ENCODE measurements at regions not wholly inside any gene's neighbourhood (a gene's known extent, or its start where the extent isn't known, plus 50 kb on each side); places are given as distances from the start of the nearest gene placed in this dataset.

- no peak overlapping the region for H3K4me3 ChIP-seq (replicated peaks; ENCODE audit: insufficient read depth, low read length)
Measured at GRCh38 chr14:63100552-63100951, 55.3 kb upstream of the KCNH5 start.

GRCh38 chr14:63096186-63096585 lies 50.9 kb upstream of the KCNH5 start:
- no peak for DNase-seq (ENCODE audit: low read depth in 1 of 2, low spot score in 1 of 2)
- no peak for TF ChIP-seq CTCF (IDR thresholded peaks at IDR 0.05; ENCODE audit: insufficient read depth, low read length)
- no peak for TF ChIP-seq POLR2AphosphoS5 (IDR thresholded peaks at IDR 0.05; ENCODE audit: low read depth)
- TF ChIP-seq, protein P1, sequence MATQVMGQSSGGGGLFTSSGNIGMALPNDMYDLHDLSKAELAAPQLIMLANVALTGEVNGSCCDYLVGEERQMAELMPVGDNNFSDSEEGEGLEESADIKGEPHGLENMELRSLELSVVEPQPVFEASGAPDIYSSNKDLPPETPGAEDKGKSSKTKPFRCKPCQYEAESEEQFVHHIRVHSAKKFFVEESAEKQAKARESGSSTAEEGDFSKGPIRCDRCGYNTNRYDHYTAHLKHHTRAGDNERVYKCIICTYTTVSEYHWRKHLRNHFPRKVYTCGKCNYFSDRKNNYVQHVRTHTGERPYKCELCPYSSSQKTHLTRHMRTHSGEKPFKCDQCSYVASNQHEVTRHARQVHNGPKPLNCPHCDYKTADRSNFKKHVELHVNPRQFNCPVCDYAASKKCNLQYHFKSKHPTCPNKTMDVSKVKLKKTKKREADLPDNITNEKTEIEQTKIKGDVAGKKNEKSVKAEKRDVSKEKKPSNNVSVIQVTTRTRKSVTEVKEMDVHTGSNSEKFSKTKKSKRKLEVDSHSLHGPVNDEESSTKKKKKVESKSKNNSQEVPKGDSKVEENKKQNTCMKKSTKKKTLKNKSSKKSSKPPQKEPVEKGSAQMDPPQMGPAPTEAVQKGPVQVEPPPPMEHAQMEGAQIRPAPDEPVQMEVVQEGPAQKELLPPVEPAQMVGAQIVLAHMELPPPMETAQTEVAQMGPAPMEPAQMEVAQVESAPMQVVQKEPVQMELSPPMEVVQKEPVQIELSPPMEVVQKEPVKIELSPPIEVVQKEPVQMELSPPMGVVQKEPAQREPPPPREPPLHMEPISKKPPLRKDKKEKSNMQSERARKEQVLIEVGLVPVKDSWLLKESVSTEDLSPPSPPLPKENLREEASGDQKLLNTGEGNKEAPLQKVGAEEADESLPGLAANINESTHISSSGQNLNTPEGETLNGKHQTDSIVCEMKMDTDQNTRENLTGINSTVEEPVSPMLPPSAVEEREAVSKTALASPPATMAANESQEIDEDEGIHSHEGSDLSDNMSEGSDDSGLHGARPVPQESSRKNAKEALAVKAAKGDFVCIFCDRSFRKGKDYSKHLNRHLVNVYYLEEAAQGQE (IDR thresholded peaks at IDR 0.05; ENCODE audit: insufficient replicate concordance, low read depth) = no peak
- no peak for TF ChIP-seq GABPA (IDR thresholded peaks at IDR 0.05; ENCODE audit: low read depth)
- TF ChIP-seq SPI1 (IDR thresholded peaks at IDR 0.05; ENCODE audit: borderline replicate concordance, low read depth) = no peak
- Histone ChIP-seq H3K4me3 (replicated peaks; ENCODE audit: insufficient read depth, low read length) (no peak overlapping the region), H3K27me3 (ENCODE audit: insufficient read depth, poor library complexity, severe bottlenecking) (no peaks in the 10 kb centered on the region), H3K27ac (replicated peaks) (no peak overlapping the region)

More at GRCh38 chr14:63100552-63100951, 55.3 kb upstream of the KCNH5 start:
- Histone ChIP-seq H3K27ac (replicated peaks) (no peak overlapping the region), H3K27me3 (ENCODE audit: insufficient read depth, poor library complexity, severe bottlenecking) (no peaks in the 10 kb centered on the region)
- DNase-seq (ENCODE audit: low read depth in 1 of 2, low spot score in 1 of 2) = no peak
- TF ChIP-seq, protein P1 (IDR thresholded peaks at IDR 0.05; ENCODE audit: insufficient replicate concordance, low read depth) = no peak
- TF ChIP-seq GABPA (IDR thresholded peaks at IDR 0.05; ENCODE audit: low read depth) = no peak
- TF ChIP-seq POLR2AphosphoS5 (IDR thresholded peaks at IDR 0.05; ENCODE audit: low read depth) = no peak
- no peak for TF ChIP-seq CTCF (IDR thresholded peaks at IDR 0.05; ENCODE audit: insufficient read depth, low read length)
- no peak for TF ChIP-seq SPI1 (IDR thresholded peaks at IDR 0.05; ENCODE audit: borderline replicate concordance, low read depth)
